ENCODE measurements at regions not wholly inside any gene's neighbourhood (a gene's known extent, or its start where the extent isn't known, plus 50 kb on each side); places are given as distances from the start of the nearest gene placed in this dataset.
"Not testable (repeated sequence)": the region's sequence is repeated elsewhere in the genome, so short reads cannot be mapped to it uniquely, and the experiment has no call there.

- ChIA-PET CTCF (no interaction called here), POLR2A (interaction anchor here (0.6 kb wide), 1 partner anchor 275 kb away, joined by 6 read pairs; no protein-coding TSS in a partner anchor)
- no peak for TF ChIP-seq CTCF (IDR thresholded peaks at IDR 0.05; ENCODE audit: insufficient read depth, low read depth, low read length)
- H3K4me3 ChIP-seq (ENCODE audit: low read depth, low read length) = no peak overlapping the region
- no peaks in the 10 kb centered on the region for H3K36me3 ChIP-seq (ENCODE audit: control insufficient read depth, insufficient read depth, low read length)
- H3K27me3 ChIP-seq (ENCODE audit: control insufficient read depth, insufficient read depth, low read length) = no peaks in the 10 kb centered on the region
- DNase-seq (ENCODE audit: low read depth) = no peak
These were observed 113.4 kb upstream of the CBLB start for GRCh38 chr3:105982207-105982606.

- ChIA-PET CTCF (no interaction called here), POLR2A (interaction anchor here (0.6 kb wide), 1 partner anchor 13 kb away, joined by 3 read pairs; no protein-coding TSS in a partner anchor)
- DNase-seq (ENCODE audit: low read depth) = no peak
- no peak overlapping the region for H3K4me3 ChIP-seq (ENCODE audit: low read depth, low read length)
- no peak for TF ChIP-seq CTCF (IDR thresholded peaks at IDR 0.05; ENCODE audit: insufficient read depth, low read depth, low read length)
- no peaks in the 10 kb centered on the region for H3K27me3 ChIP-seq (ENCODE audit: control insufficient read depth, insufficient read depth, low read length)
- H3K36me3 ChIP-seq (ENCODE audit: control insufficient read depth, insufficient read depth, low read length) = no peaks in the 10 kb centered on the region
These were observed 116.0 kb upstream of the CBLB start for GRCh38 chr3:105984837-105985236.

GRCh38 chr3:105986343-105986742, 117.5 kb upstream of the CBLB start:
- H3K27me3 ChIP-seq (ENCODE audit: control insufficient read depth, insufficient read depth, low read length); H3K36me3 ChIP-seq (ENCODE audit: control insufficient read depth, insufficient read depth, low read length); DNase-seq (ENCODE audit: low read depth); CTCF ChIA-PET; POLR2A ChIA-PET; H3K4me3 ChIP-seq (ENCODE audit: low read depth, low read length): not testable (repeated sequence)

- no peak for DNase-seq (ENCODE audit: low read depth)
- ChIA-PET POLR2A (no interaction called here), CTCF (no interaction called here)
- Histone ChIP-seq H3K36me3 (ENCODE audit: control insufficient read depth, insufficient read depth, low read length) (no peaks in the 10 kb centered on the region), H3K4me3 (ENCODE audit: low read depth, low read length) (no peak overlapping the region), H3K27me3 (ENCODE audit: control insufficient read depth, insufficient read depth, low read length) (no peaks in the 10 kb centered on the region)
- no peak for TF ChIP-seq CTCF (IDR thresholded peaks at IDR 0.05; ENCODE audit: insufficient read depth, low read depth, low read length)
These were observed 119.0 kb upstream of the CBLB start for GRCh38 chr3:105987809-105988208.

- TF ChIP-seq CTCF (IDR thresholded peaks at IDR 0.05; ENCODE audit: insufficient read depth, low read depth, low read length) = no peak
- no peak overlapping the region for H3K4me3 ChIP-seq (ENCODE audit: low read depth, low read length)
- H3K27me3 ChIP-seq (ENCODE audit: control insufficient read depth, insufficient read depth, low read length) = no peaks in the 10 kb centered on the region
- H3K36me3 ChIP-seq (ENCODE audit: control insufficient read depth, insufficient read depth, low read length) = no peaks in the 10 kb centered on the region
- POLR2A ChIA-PET = no interaction called here
- DNase-seq (ENCODE audit: low read depth) = no peak
- CTCF ChIA-PET = no interaction called here
These were observed 119.9 kb upstream of the CBLB start for GRCh38 chr3:105988540-105989212.

- H3K27me3 ChIP-seq (ENCODE audit: control insufficient read depth, insufficient read depth, low read length) = no peaks in the 10 kb centered on the region
- POLR2A ChIA-PET = no interaction called here
- CTCF ChIA-PET = no interaction called here
- H3K4me3 ChIP-seq (ENCODE audit: low read depth, low read length) = no peak overlapping the region
- no peaks in the 10 kb centered on the region for H3K36me3 ChIP-seq (ENCODE audit: control insufficient read depth, insufficient read depth, low read length)
- TF ChIP-seq CTCF (IDR thresholded peaks at IDR 0.05; ENCODE audit: insufficient read depth, low read depth, low read length) = no peak
- DNase-seq (ENCODE audit: low read depth) = no peak
These were observed 128.0 kb upstream of the CBLB start for GRCh38 chr3:105996781-105997180.
